Motor neuron (in vitro differentiated cells): ENCODE measurements at regions not wholly inside any gene's neighbourhood (a gene's known extent, or its start where the extent isn't known, plus 50 kb on each side); places are given as distances from the start of the nearest gene placed in this dataset.
"Not testable (repeated sequence)": the region's sequence is repeated elsewhere in the genome, so short reads cannot be mapped to it uniquely, and the experiment has no call there.

Experiments
- ATAC-seq, 8 experiments: fragments of 200-7000 bp; cut with Tn5 transposase; replicated peaks in 6 of 8; 2 replicates each; pipeline ENCODE4 v1.8.0; 2021; ENCODE audit warnings: mild to moderate bottlenecking in 8 of 8, moderate library complexity in 8 of 8
- H3K27ac ChIP-seq, 2 donors: fragments of 250-450 bp; sonication (Bioruptor Pico); 2 replicates each; pipeline ENCODE4 v1.9.0; 2021; ENCODE audit warnings: antibody characterized with exemption in 2 of 2, mild to moderate bottlenecking in 2 of 2, moderate library complexity in 1 of 2
- H3K4me1 ChIP-seq, 2 donors: fragments of 250-450 bp; sonication (Bioruptor Pico); replicated peaks in 1 of 2; 2 replicates each; pipeline ENCODE4 v1.6.1; 2021; ENCODE audit warnings: antibody characterized with exemption in 2 of 2, mild to moderate bottlenecking in 2 of 2, moderate library complexity in 1 of 2
- H3K4me3 ChIP-seq, 5 donors: fragments of 250-450 bp; sonication (Bioruptor Pico); 2 replicates each; pipeline ENCODE4 v1.9.0; 2021; ENCODE audit warnings: antibody characterized with exemption in 5 of 5, mild to moderate bottlenecking in 5 of 5, moderate library complexity in 4 of 5
- WGBS, 10 experiments: fragments of 450-650 bp; shearing (Covaris generic); methylation state at CpG; one replicate each; pipeline ENCODE4 v1.0.0; 2022; 5-methylcytosine and 5-hydroxymethylcytosine counted together
- in situ Hi-C, 9 experiments: fragments of 400-800 bp; cut with MboI; loops; one replicate each; pipeline ENCODE4 v1.15.0; 2021; ENCODE audit warnings: low sequenced_read_pairs in 9 of 9, low pct_unique_long_range_greater_than_20kb in 2 of 9; ENCODE audit not compliant: unreplicated experiment in 9 of 9

GRCh38 chr16:13322336-13322735 is 420.9 kb downstream of the SHISA9 start:
- WGBS, 10 experiments, result 50 to 100% (median 75%) methylated on average over 1 to 2 of the region's 2 CpGs; no CpG with 5 or more reads in 6 of the 10 experiments
- no peak overlapping the region for H3K4me3 ChIP-seq
- no peak overlapping the region for H3K27ac ChIP-seq
- H3K4me1 ChIP-seq, result no peaks in the 10 kb centered on the region
- ATAC-seq, result no peak
- in situ Hi-C loops, result no loop called here

- in situ Hi-C loops, result no loop called here
- Histone ChIP-seq H3K4me3 (no peak overlapping the region), H3K4me1 (no peaks in the 10 kb centered on the region), H3K27ac (no peak overlapping the region)
- no peak for ATAC-seq
- 20 to 100% (median 65%) methylated on average over 1 to 2 of the region's 2 CpGs; no CpG with 5 or more reads in 1 of the 10 experiments for WGBS, 10 experiments
These were observed 423.5 kb downstream of the SHISA9 start for GRCh38 chr16:13324851-13325250.

- 14 to 87% (median 73%) methylated on average over 1 to 5 of the region's 5 CpGs; no CpG with 5 or more reads in 2 of the 10 experiments for WGBS, 10 experiments
- Histone ChIP-seq H3K27ac (no peak overlapping the region), H3K4me3 (no peak overlapping the region), H3K4me1 (no peaks in the 10 kb centered on the region)
- in situ Hi-C loops, result no loop called here
- ATAC-seq, result no peak
These were observed 424.0 kb downstream of the SHISA9 start for GRCh38 chr16:13325396-13325795.

GRCh38 chr16:13331918-13332317 is 430.5 kb downstream of the SHISA9 start:
- H3K4me1 ChIP-seq, result peaks cover 0 to 18% of the 10 kb centered on the region in 2 donors
- no peak for ATAC-seq
- 46 to 100% (median 100%) methylated on average over 1 to 2 of the region's 2 CpGs; no CpG with 5 or more reads in 4 of the 10 experiments for WGBS, 10 experiments
- in situ Hi-C loops, result no loop called here
- no peak overlapping the region for H3K4me3 ChIP-seq
- no peak overlapping the region for H3K27ac ChIP-seq

GRCh38 chr16:13332713-13333255 is 431.4 kb downstream of the SHISA9 start:
- 0 to 60% (median 41%) methylated on average over 1 to 7 of the region's 7 CpGs; no CpG with 5 or more reads in 4 of the 10 experiments for WGBS, 10 experiments
- no peak overlapping the region for H3K4me3 ChIP-seq
- ATAC-seq, result no peak
- in situ Hi-C loops, result no loop called here
- peaks cover 0 to 21% of the 10 kb centered on the region in 2 donors for H3K4me1 ChIP-seq
- H3K27ac ChIP-seq, result no peak overlapping the region

GRCh38 chr16:13333336-13333735 is 431.9 kb downstream of the SHISA9 start:
- in situ Hi-C loops, result no loop called here

GRCh38 chr16:13335879-13336278 is 434.5 kb downstream of the SHISA9 start:
- no peak for ATAC-seq
- Histone ChIP-seq H3K4me1 (peaks cover 0 to 21% of the 10 kb centered on the region in 2 donors), H3K27ac (no peak overlapping the region), H3K4me3 (no peak overlapping the region)
- in situ Hi-C loops, result no loop called here
- 0 to 100% (median 90%) methylated on average over 2 to 6 of the region's 6 CpGs; no CpG with 5 or more reads in 4 of the 10 experiments for whole genome bisulfite sequencing, 10 experiments

More at GRCh38 chr16:13333336-13333735, 431.9 kb downstream of the SHISA9 start:
- Histone ChIP-seq H3K27ac (no peak overlapping the region), H3K4me3 (no peak overlapping the region), H3K4me1 (peaks cover 0 to 21% of the 10 kb centered on the region in 2 donors)
- 0 to 100% (median 40%) methylated on average over 1 of the region's 2 CpGs; no CpG with 5 or more reads in 5 of the 10 experiments for WGBS, 10 experiments
- ATAC-seq, result no peak

- no peak overlapping the region for H3K27ac ChIP-seq
These were observed 434.9 kb downstream of the SHISA9 start for GRCh38 chr16:13336335-13336734.

GRCh38 chr16:13336907-13337881 is 435.8 kb downstream of the SHISA9 start:
- H3K27ac ChIP-seq, in situ Hi-C loops, H3K4me3 ChIP-seq: not testable (repeated sequence)
- peaks cover 0 to 21% of the 10 kb centered on the region in 2 donors for H3K4me1 ChIP-seq
- WGBS, 10 experiments, result 0 to 100% (median 48%) methylated on average over 1 to 5 of the region's 6 CpGs; no CpG with 5 or more reads in 4 of the 10 experiments
- ATAC-seq, result peak in 2 of 8 experiments; percentile 67 to 73

More at GRCh38 chr16:13336335-13336734, 434.9 kb downstream of the SHISA9 start:
- peaks cover 0 to 21% of the 10 kb centered on the region in 2 donors for H3K4me1 ChIP-seq
- WGBS, 10 experiments, result 0 to 89% (median 43%) methylated on average over 1 of the region's 1 CpG; no CpG with 5 or more reads in 4 of the 10 experiments
- in situ Hi-C loops, result no loop called here
- H3K4me3 ChIP-seq, result no peak overlapping the region
- no peak for ATAC-seq

GRCh38 chr16:13338044-13338443 is 436.6 kb downstream of the SHISA9 start:
- H3K27ac ChIP-seq, result no peak overlapping the region
- ATAC-seq, result no peak
- peaks cover 0 to 13% of the 10 kb centered on the region in 2 donors for H3K4me1 ChIP-seq
- H3K4me3 ChIP-seq, result no peak overlapping the region
- in situ Hi-C loops, result no loop called here
- 0 to 100% (median 90%) methylated on average over 1 to 3 of the region's 3 CpGs; no CpG with 5 or more reads in 3 of the 10 experiments for WGBS, 10 experiments

GRCh38 chr16:13342675-13343074 is 441.3 kb downstream of the SHISA9 start:
- Histone ChIP-seq H3K4me1 (no peaks in the 10 kb centered on the region), H3K4me3 (no peak overlapping the region), H3K27ac (no peak overlapping the region)
- WGBS, 10 experiments, result 0 to 100% (median 61%) methylated on average over 1 to 3 of the region's 3 CpGs
- no peak for ATAC-seq
- in situ Hi-C loops, result no loop called here

- Histone ChIP-seq H3K4me1 (no peaks in the 10 kb centered on the region), H3K4me3 (no peak overlapping the region), H3K27ac (no peak overlapping the region)
- no peak for ATAC-seq
- 0 to 100% (median 51%) methylated on average over 1 to 2 of the region's 2 CpGs; no CpG with 5 or more reads in 2 of the 10 experiments for WGBS, 10 experiments
- in situ Hi-C loops, result no loop called here
These were observed 442.6 kb downstream of the SHISA9 start for GRCh38 chr16:13344001-13344400.

- no peak overlapping the region for H3K4me3 ChIP-seq
- peaks cover 0 to 3% of the 10 kb centered on the region in 2 donors for H3K4me1 ChIP-seq
- WGBS, 10 experiments, result 10 to 100% (median 87%) methylated on average over 1 to 6 of the region's 6 CpGs; no CpG with 5 or more reads in 2 of the 10 experiments
- no peak for ATAC-seq
- in situ Hi-C loops, result no loop called here
- H3K27ac ChIP-seq, result no peak overlapping the region
These were observed 447.0 kb downstream of the SHISA9 start for GRCh38 chr16:13348416-13348815.
